Liver (tissue), 7 donors: ENCODE measurements at regions not wholly inside any gene's neighbourhood (a gene's known extent, or its start where the extent isn't known, plus 50 kb on each side); places are given as distances from the start of the nearest gene placed in this dataset.
"Not testable (repeated sequence)": the region's sequence is repeated elsewhere in the genome, so short reads cannot be mapped to it uniquely, and the experiment has no call there.

Source experiments
- DNase-seq: peaks from one replicate; pipeline ENCODE4 v3.0.0-alpha.2; 2017; ENCODE audit warnings: low spot score
- H3K27ac ChIP-seq, 2 donors: one replicate each; pipeline ENCODE4 v1.7.0; 2013; ENCODE audit warnings: inconsistent platforms in 2 of 2, low read length in 2 of 2, control low read depth in 1 of 2, low read depth in 1 of 2, mild to moderate bottlenecking in 1 of 2
- H3K27me3 ChIP-seq, 4 donors: one replicate each; pipeline versions ENCODE4 v1.6.1 to v1.7.0; 2013; ENCODE audit warnings: low read length in 3 of 4, inconsistent platforms in 1 of 4, mild to moderate bottlenecking in 1 of 4, moderate library complexity in 1 of 4; ENCODE audit not compliant: control insufficient read depth in 4 of 4, insufficient read depth in 4 of 4
- H3K36me3 ChIP-seq, 4 donors: one replicate each; pipeline versions ENCODE4 v1.6.1 to v1.7.0; 2013; ENCODE audit warnings: low read length in 3 of 4, mild to moderate bottlenecking in 3 of 4, low read depth in 1 of 4, moderate library complexity in 1 of 4; ENCODE audit not compliant: control insufficient read depth in 4 of 4, insufficient read depth in 3 of 4
- H3K4me1 ChIP-seq, 4 donors: one replicate each; pipeline versions ENCODE4 v1.6.1 to v1.7.0; 2013; ENCODE audit warnings: low read length in 3 of 4, mild to moderate bottlenecking in 3 of 4, moderate library complexity in 1 of 4; ENCODE audit not compliant: control insufficient read depth in 4 of 4, insufficient read depth in 4 of 4
- H3K4me3 ChIP-seq, 3 donors: one replicate each; pipeline versions ENCODE4 v1.6.1 to v1.7.0; 2013; ENCODE audit warnings: low read length in 3 of 3, control low read depth in 1 of 3, low read depth in 1 of 3, mild to moderate bottlenecking in 1 of 3
- H3K9ac ChIP-seq, 2 donors: one replicate each; pipeline ENCODE4 v1.7.0; 2013; ENCODE audit warnings: low read length in 2 of 2, mild to moderate bottlenecking in 2 of 2, moderate library complexity in 2 of 2, control low read depth in 1 of 2, low read depth in 1 of 2
- H3K9me3 ChIP-seq, 4 donors: one replicate each; pipeline versions ENCODE4 v1.6.1 to v1.7.0; 2013; ENCODE audit warnings: low read length in 3 of 4; ENCODE audit not compliant: control insufficient read depth in 4 of 4
- WGBS: extraction: QIAGEN DNeasy Blood & Tissue Kit; methylation state at CpG from one replicate; pipeline ENCODE4 v1.1.7; 2013; 5-methylcytosine and 5-hydroxymethylcytosine counted together
- small RNA-seq: library from RNA; depleted of rRNA; stranded (forward); fragments of <200 nt; gene quantifications from one replicate; pipeline ENCODE3, GENCODE V24; 2014
- donor health status: healthy.
- donor health status: healthy.
- donor health status: healthy.

- not testable (repeated sequence) for H3K4me1 ChIP-seq
Observed at GRCh38 chr1:120233661-120234018, 57.3 kb upstream of the SEC22B start.

GRCh38 chr1:120232834-120233660 is 56.7 kb upstream of the SEC22B start:
- H3K4me3 ChIP-seq, H3K27me3 ChIP-seq, H3K36me3 ChIP-seq, H3K9ac ChIP-seq, H3K4me1 ChIP-seq, H3K9me3 ChIP-seq, DNase-seq, H3K27ac ChIP-seq: not testable (repeated sequence)
- 3% methylated on average over 15 of the region's 53 CpGs for WGBS

More at GRCh38 chr1:120233661-120234018, 57.3 kb upstream of the SEC22B start:
- not testable (repeated sequence) for H3K27ac ChIP-seq, H3K9me3 ChIP-seq, H3K36me3 ChIP-seq, H3K4me3 ChIP-seq, DNase-seq, H3K27me3 ChIP-seq, H3K9ac ChIP-seq
- no CpG with 5 or more reads among the region's 2 CpGs for WGBS

GRCh38 chr1:120229835-120230234 is 53.5 kb upstream of the SEC22B start:
- not testable (repeated sequence) for H3K27ac ChIP-seq, H3K4me3 ChIP-seq
- no CpG with 5 or more reads among the region's 1 CpG for WGBS

More at GRCh38 chr1:120229835-120230234, 53.5 kb upstream of the SEC22B start:
- H3K36me3 ChIP-seq, H3K4me1 ChIP-seq, H3K27me3 ChIP-seq, H3K9ac ChIP-seq, DNase-seq, H3K9me3 ChIP-seq: not testable (repeated sequence)

Small RNAs in the stretch of these regions (small RNA-seq; reads per million reads assigned to genes)
- gene RF00003 = 0.71 reads per million, percentile 69 among the genes with 10 or more reads in this experiment
